WTC11 (cell line): ENCODE measurements at regions not wholly inside any gene's neighbourhood (a gene's known extent, or its start where the extent isn't known, plus 50 kb on each side); places are given as distances from the start of the nearest gene placed in this dataset.

Experiments used
- AR ChIP-seq: fragments of 250-450 bp; sonication (Bioruptor Pico); IDR thresholded peaks from 2 replicates; pipeline ENCODE4 v1.9.0; 2021; ENCODE audit warnings: mild to moderate bottlenecking
- CREB1 ChIP-seq: sonication (generic); formaldehyde crosslinking; IDR thresholded peaks from 2 replicates; pipeline ENCODE4 v1.8.0; 2023; ENCODE audit warnings: mild to moderate bottlenecking, missing genetic modification reagents
- CREM ChIP-seq: sonication (generic); formaldehyde crosslinking; IDR thresholded peaks from 2 replicates; pipeline ENCODE4 v1.8.1; 2022; ENCODE audit warnings: mild to moderate bottlenecking, missing genetic modification reagents, moderate library complexity
- ELF4 ChIP-seq: sonication (generic); formaldehyde crosslinking; IDR thresholded peaks from 2 replicates; pipeline ENCODE4 v1.8.1; 2022; ENCODE audit warnings: low read depth, mild to moderate bottlenecking, moderate library complexity, missing genetic modification reagents
- ETV6 ChIP-seq: sonication (generic); formaldehyde crosslinking; IDR thresholded peaks from 2 replicates; pipeline ENCODE4 v1.8.1; 2022; ENCODE audit warnings: mild to moderate bottlenecking, missing genetic modification reagents
- FOXJ3 ChIP-seq: sonication (generic); formaldehyde crosslinking; IDR thresholded peaks from 2 replicates; pipeline ENCODE4 v1.9.0; 2021; ENCODE audit warnings: missing genetic modification reagents, mild to moderate bottlenecking, borderline replicate concordance
- IRF1 ChIP-seq: sonication (generic); formaldehyde crosslinking; IDR thresholded peaks from 2 replicates; pipeline ENCODE4 v1.8.0; 2023; ENCODE audit warnings: missing genetic modification reagents
- SMAD4 ChIP-seq: sonication (generic); formaldehyde crosslinking; IDR thresholded peaks from 2 replicates; pipeline ENCODE4 v1.8.0; 2022; ENCODE audit warnings: mild to moderate bottlenecking, missing genetic modification reagents
- SP1 ChIP-seq: sonication (generic); formaldehyde crosslinking; conservative IDR thresholded peaks from 2 replicates; pipeline ENCODE4 v1.8.1; 2022; ENCODE audit warnings: missing genetic modification reagents
- ZNF396 ChIP-seq: fragments of 250-450 bp; sonication (Bioruptor Pico); IDR thresholded peaks from 2 replicates; pipeline ENCODE4 v1.8.0; 2021; ENCODE audit warnings: mild to moderate bottlenecking, moderate library complexity, borderline replicate concordance
- TF ChIP-seq, protein P1 (sequence below): fragments of 200-600 bp; IDR thresholded peaks from 2 replicates; pipeline ENCODE4 v1.8.0; 2022; ENCODE audit warnings: antibody characterized with exemption
- TF ChIP-seq, protein P2 (sequence below): sonication (generic); formaldehyde crosslinking; IDR thresholded peaks from 2 replicates; pipeline ENCODE4 v1.8.1; 2023; ENCODE audit warnings: mild to moderate bottlenecking, missing genetic modification reagents, moderate library complexity

DNA sequence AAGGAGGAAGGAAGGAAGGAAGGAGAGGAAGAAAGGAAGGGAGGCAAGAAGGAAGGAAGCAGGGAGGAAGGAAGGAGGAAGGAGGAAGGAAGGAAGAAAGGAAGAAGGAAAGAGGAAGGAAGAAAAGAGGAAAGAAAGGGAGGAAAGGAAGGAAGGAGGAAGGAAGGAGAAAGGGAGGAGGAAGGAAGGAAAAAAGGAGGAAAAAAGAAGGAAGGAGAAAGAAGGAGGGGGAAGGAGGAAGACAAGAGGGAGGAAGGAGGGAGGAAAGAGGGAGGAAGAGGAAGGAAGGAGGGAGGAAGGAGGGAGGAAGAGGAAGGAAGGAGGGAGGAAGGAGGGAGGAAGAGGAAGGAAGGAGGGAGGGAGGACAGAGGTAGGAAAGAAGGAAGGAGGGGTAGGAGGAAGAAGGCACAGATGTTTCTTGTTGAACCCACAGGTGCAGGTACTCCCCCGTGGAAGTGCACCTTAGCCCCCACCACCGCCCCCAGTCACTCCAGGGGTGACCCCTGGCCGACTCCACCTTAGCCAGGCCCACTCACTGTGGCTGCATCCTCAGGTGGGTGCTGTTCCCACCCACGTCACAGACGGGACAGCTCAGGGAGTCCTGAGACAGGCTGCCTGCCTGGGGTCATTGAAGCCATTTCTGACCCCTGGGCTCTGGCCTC is 57.9 kb upstream of the TTC34 start:
- TF ChIP-seq AR (CRISPR knock-in tag) (no peak), SMAD4 (CRISPR knock-in tag) (no peak), CREM (CRISPR knock-in tag) (no peak), IRF1 (no peak), ZNF396 (CRISPR knock-in tag) (no peak), CREB1 (no peak), FOXJ3 (CRISPR knock-in tag) (no peak), SP1 (CRISPR knock-in tag) (no peak), ETV6 (no peak), ELF4 (CRISPR knock-in tag) (no peak)
- TF ChIP-seq, protein P1, sequence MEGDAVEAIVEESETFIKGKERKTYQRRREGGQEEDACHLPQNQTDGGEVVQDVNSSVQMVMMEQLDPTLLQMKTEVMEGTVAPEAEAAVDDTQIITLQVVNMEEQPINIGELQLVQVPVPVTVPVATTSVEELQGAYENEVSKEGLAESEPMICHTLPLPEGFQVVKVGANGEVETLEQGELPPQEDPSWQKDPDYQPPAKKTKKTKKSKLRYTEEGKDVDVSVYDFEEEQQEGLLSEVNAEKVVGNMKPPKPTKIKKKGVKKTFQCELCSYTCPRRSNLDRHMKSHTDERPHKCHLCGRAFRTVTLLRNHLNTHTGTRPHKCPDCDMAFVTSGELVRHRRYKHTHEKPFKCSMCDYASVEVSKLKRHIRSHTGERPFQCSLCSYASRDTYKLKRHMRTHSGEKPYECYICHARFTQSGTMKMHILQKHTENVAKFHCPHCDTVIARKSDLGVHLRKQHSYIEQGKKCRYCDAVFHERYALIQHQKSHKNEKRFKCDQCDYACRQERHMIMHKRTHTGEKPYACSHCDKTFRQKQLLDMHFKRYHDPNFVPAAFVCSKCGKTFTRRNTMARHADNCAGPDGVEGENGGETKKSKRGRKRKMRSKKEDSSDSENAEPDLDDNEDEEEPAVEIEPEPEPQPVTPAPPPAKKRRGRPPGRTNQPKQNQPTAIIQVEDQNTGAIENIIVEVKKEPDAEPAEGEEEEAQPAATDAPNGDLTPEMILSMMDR = no peak
- TF ChIP-seq, protein P2, sequence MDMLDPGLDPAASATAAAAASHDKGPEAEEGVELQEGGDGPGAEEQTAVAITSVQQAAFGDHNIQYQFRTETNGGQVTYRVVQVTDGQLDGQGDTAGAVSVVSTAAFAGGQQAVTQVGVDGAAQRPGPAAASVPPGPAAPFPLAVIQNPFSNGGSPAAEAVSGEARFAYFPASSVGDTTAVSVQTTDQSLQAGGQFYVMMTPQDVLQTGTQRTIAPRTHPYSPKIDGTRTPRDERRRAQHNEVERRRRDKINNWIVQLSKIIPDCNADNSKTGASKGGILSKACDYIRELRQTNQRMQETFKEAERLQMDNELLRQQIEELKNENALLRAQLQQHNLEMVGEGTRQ (CRISPR knock-in tag) = no peak
